GM21360 (cell line): ENCODE measurements at regions not wholly inside any gene's neighbourhood (a gene's known extent, or its start where the extent isn't known, plus 50 kb on each side); places are given as distances from the start of the nearest gene placed in this dataset.
A peak's percentile ranks its signal among the peaks of the same experiment; 100 is the strongest.

ENCODE experiments used
- ATAC-seq: cut with Tn5 transposase; IDR thresholded peaks from one replicate; pipeline ENCODE4 v1.9.1; 2021; ENCODE audit warnings: mild to moderate bottlenecking, moderate library complexity; ENCODE audit not compliant: unreplicated experiment

- no peak for ATAC-seq
Measured at GRCh38 chr6:112785408-112785807, 438.3 kb downstream of the RFPL4B start.

GRCh38 chr6:112786801-112787200, 439.7 kb downstream of the RFPL4B start:
- no peak for ATAC-seq

- ATAC-seq = no peak
Measured at GRCh38 chr6:112787371-112787770, 440.2 kb downstream of the RFPL4B start.

- no peak for ATAC-seq
Measured at GRCh38 chr6:112795316-112795715, 448.2 kb downstream of the RFPL4B start.

GRCh38 chr6:112796712-112797111, 449.6 kb downstream of the RFPL4B start:
- no peak for ATAC-seq

- no peak for ATAC-seq
Measured at GRCh38 chr6:112799889-112800288, 452.8 kb downstream of the RFPL4B start.

- no peak for ATAC-seq
Measured at GRCh38 chr6:112800439-112800838, 453.3 kb downstream of the RFPL4B start.

GRCh38 chr6:112800916-112801315, 453.8 kb downstream of the RFPL4B start:
- ATAC-seq = no peak

GRCh38 chr6:112801468-112802080, 454.4 kb downstream of the RFPL4B start:
- no peak for ATAC-seq

GRCh38 chr6:112802144-112802543, 455.0 kb downstream of the RFPL4B start:
- ATAC-seq = no peak

- ATAC-seq = no peak
Measured at GRCh38 chr6:112804638-112805330, 457.7 kb downstream of the RFPL4B start.

- no peak for ATAC-seq
Measured at GRCh38 chr6:112806163-112806865, 459.2 kb downstream of the RFPL4B start.

- ATAC-seq = no peak
Measured at GRCh38 chr6:112821476-112821875, 474.3 kb downstream of the RFPL4B start.

- no peak for ATAC-seq
Measured at GRCh38 chr6:112822769-112823168, 475.6 kb downstream of the RFPL4B start.

GRCh38 chr6:112827793-112828192, 480.7 kb downstream of the RFPL4B start:
- peak; percentile 99 for ATAC-seq

- no peak for ATAC-seq
Measured at GRCh38 chr6:112831022-112831421, 483.9 kb downstream of the RFPL4B start.

- no peak for ATAC-seq
Measured at GRCh38 chr6:112833581-112834131, 486.5 kb downstream of the RFPL4B start.

GRCh38 chr6:112835078-112835477, 487.9 kb downstream of the RFPL4B start:
- ATAC-seq = no peak

- no peak for ATAC-seq
Measured at GRCh38 chr6:112839525-112839961, 492.4 kb downstream of the RFPL4B start.

GRCh38 chr6:112841553-112842329, 494.6 kb downstream of the RFPL4B start:
- peak; percentile 92 for ATAC-seq

- ATAC-seq = peak; percentile 27
Measured at GRCh38 chr6:112842330-112842685, 495.2 kb downstream of the RFPL4B start.
